ENCODE measurements at regions not wholly inside any gene's neighbourhood (a gene's known extent, or its start where the extent isn't known, plus 50 kb on each side); places are given as distances from the start of the nearest gene placed in this dataset.

DNA sequence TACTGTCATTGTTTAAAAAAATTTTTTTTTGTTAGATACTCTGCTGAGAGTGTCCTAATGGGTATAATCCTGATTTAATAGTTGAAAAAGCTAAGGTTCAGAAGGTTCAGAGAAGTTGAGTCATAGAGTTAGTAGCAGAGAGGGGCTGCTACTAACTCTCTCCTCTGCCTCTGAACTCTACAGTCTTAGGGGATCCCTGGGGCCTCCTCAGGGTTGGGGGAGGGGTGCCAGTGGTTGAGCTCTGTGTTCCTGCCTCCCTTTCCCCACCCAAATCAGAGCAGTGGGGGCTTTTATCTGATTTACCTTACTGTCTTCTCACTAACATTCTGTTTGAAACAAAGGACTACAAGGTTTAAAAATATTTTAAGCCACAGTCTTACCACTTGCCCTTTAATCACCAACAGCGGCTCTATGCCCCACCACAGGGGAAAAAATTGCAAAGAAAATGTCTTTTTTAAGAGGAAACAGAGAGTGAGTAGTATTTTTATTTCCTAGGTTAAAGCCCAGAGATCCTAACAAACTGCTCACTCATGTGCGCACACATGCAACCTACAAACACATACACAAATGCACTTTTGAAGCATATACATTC is 102.2 kb upstream of the ATP6AP2 start:
- no peak for DNase-seq (ENCODE audit: low read depth)
- no peak overlapping the region for H3K4me3 ChIP-seq (ENCODE audit: low read depth, low read length)
- CTCF ChIA-PET, result no interaction called here
- H3K27me3 ChIP-seq (ENCODE audit: control insufficient read depth, insufficient read depth, low read length), result no peaks in the 10 kb centered on the region; the same call in 1 of the 2 replicates
- no peaks in the 10 kb centered on the region for H3K36me3 ChIP-seq (ENCODE audit: control insufficient read depth, insufficient read depth, low read length)
- TF ChIP-seq CTCF (IDR thresholded peaks at IDR 0.05; ENCODE audit: insufficient read depth, low read depth, low read length), result no peak
- POLR2A ChIA-PET, result no interaction called here

DNA sequence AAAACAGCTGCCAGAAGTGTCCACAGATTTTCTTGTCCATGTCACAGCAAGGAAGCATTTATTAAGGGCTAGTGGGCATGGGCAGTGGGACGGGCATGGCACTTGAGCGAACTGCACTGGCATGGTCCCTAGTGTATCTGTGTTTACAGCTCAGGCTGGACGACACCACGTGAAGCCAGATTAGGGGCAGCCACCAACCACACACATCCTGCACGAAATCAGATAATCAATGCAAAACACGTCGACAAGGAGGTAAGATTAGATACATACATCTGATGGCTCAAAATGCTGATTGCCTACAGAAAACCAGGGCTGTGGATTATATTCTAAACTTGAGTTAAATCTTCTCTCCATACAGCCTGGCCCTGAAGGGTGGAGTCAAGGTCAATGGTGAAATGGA is 103.8 kb upstream of the ATP6AP2 start:
- TF ChIP-seq CTCF (IDR thresholded peaks at IDR 0.05; ENCODE audit: insufficient read depth, low read depth, low read length), result no peak
- CTCF ChIA-PET, result interaction anchor here (0.6 kb wide), 1 partner anchor 62 kb away, joined by 3 read pairs; no protein-coding TSS in a partner anchor
- Histone ChIP-seq H3K36me3 (ENCODE audit: control insufficient read depth, insufficient read depth, low read length) (no peaks in the 10 kb centered on the region), H3K4me3 (ENCODE audit: low read depth, low read length) (no peak overlapping the region), H3K27me3 (ENCODE audit: control insufficient read depth, insufficient read depth, low read length) (no peaks in the 10 kb centered on the region; the same call in 1 of the 2 replicates)
- no peak for DNase-seq (ENCODE audit: low read depth)
- POLR2A ChIA-PET, result no interaction called here

GRCh38 chrX:40474645-40475044 is 106.1 kb upstream of the ATP6AP2 start:
- TF ChIP-seq CTCF (IDR thresholded peaks at IDR 0.05; ENCODE audit: insufficient read depth, low read depth, low read length), result no peak
- no peaks in the 10 kb centered on the region for H3K36me3 ChIP-seq (ENCODE audit: control insufficient read depth, insufficient read depth, low read length)
- H3K4me3 ChIP-seq (ENCODE audit: low read depth, low read length), result no peak overlapping the region
- ChIA-PET POLR2A (no interaction called here), CTCF (no interaction called here)
- peaks cover 2% of the 10 kb centered on the region for H3K27me3 ChIP-seq (ENCODE audit: control insufficient read depth, insufficient read depth, low read length)
- no peak for DNase-seq (ENCODE audit: low read depth)

DNA sequence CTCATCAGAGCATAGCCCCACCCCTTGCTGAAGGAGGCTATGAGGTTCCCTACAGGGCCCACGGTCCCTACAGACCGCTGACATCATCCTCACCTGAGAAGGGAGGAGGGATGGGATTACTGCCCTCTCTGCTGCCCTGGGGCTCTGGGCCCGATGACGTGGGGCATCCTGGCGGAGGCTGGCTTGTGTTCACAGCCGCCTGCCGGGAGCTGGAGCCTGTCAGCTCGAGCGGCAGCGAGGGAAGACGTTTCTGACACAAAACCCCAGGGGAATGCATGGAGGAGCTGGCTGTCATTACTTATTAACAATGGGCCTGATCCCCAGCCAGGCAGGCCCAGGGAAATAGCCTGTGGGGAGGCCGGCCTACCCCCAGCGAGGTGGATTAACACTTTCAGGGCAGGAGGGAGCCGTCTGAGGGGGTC is 106.6 kb upstream of the ATP6AP2 start:
- no peak for DNase-seq (ENCODE audit: low read depth)
- CTCF ChIA-PET, result no interaction called here
- no peak for TF ChIP-seq CTCF (IDR thresholded peaks at IDR 0.05; ENCODE audit: insufficient read depth, low read depth, low read length)
- Histone ChIP-seq H3K27me3 (ENCODE audit: control insufficient read depth, insufficient read depth, low read length) (peaks cover 2% of the 10 kb centered on the region), H3K4me3 (ENCODE audit: low read depth, low read length) (no peak overlapping the region), H3K36me3 (ENCODE audit: control insufficient read depth, insufficient read depth, low read length) (no peaks in the 10 kb centered on the region)
- POLR2A ChIA-PET, result no interaction called here

DNA sequence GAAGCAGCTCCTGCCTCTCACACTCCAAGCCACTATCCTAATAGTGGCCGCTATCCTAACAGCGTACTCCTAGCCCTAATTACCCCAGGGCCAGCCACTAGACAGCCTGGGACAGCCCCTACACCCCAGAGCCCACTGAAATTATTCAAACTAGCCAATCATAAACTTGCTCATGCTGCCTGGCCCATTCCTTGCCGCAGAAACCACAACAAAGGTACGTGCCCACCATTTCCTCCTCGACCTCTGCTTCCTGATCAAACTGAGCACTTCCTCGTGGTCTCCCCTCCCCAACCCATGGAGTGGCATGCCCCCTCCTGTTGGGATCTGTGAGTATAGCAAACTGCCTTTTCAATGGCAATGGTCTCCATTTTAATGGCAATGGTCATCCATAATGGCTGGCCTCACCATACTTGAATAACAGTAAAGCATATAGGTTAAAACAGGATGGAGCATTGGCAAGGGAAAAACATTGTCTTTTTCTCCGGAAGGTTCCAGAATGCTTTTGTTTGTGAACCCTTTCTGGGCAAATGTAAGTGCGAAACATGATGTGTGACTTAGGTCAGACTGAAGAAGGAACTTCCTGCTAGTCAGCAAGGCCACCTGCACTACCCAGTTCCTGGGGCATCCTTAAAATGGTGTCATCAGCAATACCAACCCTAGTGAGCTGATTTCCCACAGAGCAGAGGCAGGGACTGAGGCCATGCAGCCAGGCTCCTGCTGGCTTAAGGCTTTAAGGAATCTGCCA is 107.1 kb upstream of the ATP6AP2 start:
- TF ChIP-seq CTCF (IDR thresholded peaks at IDR 0.05; ENCODE audit: insufficient read depth, low read depth, low read length), result no peak
- no peak overlapping the region for H3K4me3 ChIP-seq (ENCODE audit: low read depth, low read length)
- POLR2A ChIA-PET, result no interaction called here
- DNase-seq (ENCODE audit: low read depth), result no peak
- H3K36me3 ChIP-seq (ENCODE audit: control insufficient read depth, insufficient read depth, low read length), result no peaks in the 10 kb centered on the region
- peaks cover 2% of the 10 kb centered on the region for H3K27me3 ChIP-seq (ENCODE audit: control insufficient read depth, insufficient read depth, low read length)
- CTCF ChIA-PET, result no interaction called here

Data from BJ (cell line).